ENCODE measurements at regions not wholly inside any gene's neighbourhood (a gene's known extent, or its start where the extent isn't known, plus 50 kb on each side); places are given as distances from the start of the nearest gene placed in this dataset.
"Not testable (repeated sequence)": the region's sequence is repeated elsewhere in the genome, so short reads cannot be mapped to it uniquely, and the experiment has no call there.

DNA sequence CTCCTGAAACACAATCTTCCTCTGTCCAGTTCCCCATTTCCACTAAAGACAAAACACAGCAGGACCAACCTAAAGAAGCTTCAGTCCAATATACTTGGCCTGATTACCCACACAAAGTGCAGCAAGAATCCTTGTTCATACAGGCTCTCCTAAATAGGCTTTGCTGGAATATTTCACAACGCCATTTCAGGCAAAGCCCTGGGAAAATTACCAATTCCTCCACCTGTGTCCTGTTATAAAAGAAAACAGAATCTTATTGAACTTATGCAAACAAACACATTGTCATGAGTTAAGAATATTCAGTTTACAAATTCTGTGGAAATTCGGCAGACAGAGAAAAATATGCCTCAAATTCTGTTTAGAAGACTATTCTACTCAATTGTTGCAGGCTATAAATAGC is 115.0 kb upstream of the NBPF11 start:
- not testable (repeated sequence) for TF ChIP-seq MEIS1 (CRISPR knock-in tag; IDR thresholded peaks at IDR 0.05; ENCODE audit: borderline replicate concordance); HDAC2 (CRISPR knock-in tag; IDR thresholded peaks at IDR 0.05); MED13 (CRISPR knock-in tag; IDR thresholded peaks at IDR 0.05); POLR2A (IDR thresholded peaks at IDR 0.05; ENCODE audit: insufficient read depth in 1 of 2, low read depth in 2 of 2, low read length in 2 of 2); RAD51 (IDR thresholded peaks at IDR 0.05; ENCODE audit: borderline replicate concordance); ZNF124 (CRISPR knock-in tag; IDR thresholded peaks at IDR 0.05); RFX5 (IDR thresholded peaks at IDR 0.05; ENCODE audit: low read depth, low read length); NR3C1 (CRISPR knock-in tag; IDR thresholded peaks at IDR 0.05); ZSCAN25 (CRISPR knock-in tag; IDR thresholded peaks at IDR 0.05)
- TF ChIP-seq, protein P1, sequence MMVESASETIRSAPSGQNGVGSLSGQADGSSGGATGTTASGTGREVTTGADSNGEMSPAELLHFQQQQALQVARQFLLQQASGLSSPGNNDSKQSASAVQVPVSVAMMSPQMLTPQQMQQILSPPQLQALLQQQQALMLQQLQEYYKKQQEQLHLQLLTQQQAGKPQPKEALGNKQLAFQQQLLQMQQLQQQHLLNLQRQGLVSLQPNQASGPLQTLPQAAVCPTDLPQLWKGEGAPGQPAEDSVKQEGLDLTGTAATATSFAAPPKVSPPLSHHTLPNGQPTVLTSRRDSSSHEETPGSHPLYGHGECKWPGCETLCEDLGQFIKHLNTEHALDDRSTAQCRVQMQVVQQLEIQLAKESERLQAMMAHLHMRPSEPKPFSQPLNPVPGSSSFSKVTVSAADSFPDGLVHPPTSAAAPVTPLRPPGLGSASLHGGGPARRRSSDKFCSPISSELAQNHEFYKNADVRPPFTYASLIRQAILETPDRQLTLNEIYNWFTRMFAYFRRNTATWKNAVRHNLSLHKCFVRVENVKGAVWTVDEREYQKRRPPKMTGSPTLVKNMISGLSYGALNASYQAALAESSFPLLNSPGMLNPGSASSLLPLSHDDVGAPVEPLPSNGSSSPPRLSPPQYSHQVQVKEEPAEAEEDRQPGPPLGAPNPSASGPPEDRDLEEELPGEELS (CRISPR knock-in tag; IDR thresholded peaks at IDR 0.05), result not testable (repeated sequence)
- TF ChIP-seq, protein P2, sequence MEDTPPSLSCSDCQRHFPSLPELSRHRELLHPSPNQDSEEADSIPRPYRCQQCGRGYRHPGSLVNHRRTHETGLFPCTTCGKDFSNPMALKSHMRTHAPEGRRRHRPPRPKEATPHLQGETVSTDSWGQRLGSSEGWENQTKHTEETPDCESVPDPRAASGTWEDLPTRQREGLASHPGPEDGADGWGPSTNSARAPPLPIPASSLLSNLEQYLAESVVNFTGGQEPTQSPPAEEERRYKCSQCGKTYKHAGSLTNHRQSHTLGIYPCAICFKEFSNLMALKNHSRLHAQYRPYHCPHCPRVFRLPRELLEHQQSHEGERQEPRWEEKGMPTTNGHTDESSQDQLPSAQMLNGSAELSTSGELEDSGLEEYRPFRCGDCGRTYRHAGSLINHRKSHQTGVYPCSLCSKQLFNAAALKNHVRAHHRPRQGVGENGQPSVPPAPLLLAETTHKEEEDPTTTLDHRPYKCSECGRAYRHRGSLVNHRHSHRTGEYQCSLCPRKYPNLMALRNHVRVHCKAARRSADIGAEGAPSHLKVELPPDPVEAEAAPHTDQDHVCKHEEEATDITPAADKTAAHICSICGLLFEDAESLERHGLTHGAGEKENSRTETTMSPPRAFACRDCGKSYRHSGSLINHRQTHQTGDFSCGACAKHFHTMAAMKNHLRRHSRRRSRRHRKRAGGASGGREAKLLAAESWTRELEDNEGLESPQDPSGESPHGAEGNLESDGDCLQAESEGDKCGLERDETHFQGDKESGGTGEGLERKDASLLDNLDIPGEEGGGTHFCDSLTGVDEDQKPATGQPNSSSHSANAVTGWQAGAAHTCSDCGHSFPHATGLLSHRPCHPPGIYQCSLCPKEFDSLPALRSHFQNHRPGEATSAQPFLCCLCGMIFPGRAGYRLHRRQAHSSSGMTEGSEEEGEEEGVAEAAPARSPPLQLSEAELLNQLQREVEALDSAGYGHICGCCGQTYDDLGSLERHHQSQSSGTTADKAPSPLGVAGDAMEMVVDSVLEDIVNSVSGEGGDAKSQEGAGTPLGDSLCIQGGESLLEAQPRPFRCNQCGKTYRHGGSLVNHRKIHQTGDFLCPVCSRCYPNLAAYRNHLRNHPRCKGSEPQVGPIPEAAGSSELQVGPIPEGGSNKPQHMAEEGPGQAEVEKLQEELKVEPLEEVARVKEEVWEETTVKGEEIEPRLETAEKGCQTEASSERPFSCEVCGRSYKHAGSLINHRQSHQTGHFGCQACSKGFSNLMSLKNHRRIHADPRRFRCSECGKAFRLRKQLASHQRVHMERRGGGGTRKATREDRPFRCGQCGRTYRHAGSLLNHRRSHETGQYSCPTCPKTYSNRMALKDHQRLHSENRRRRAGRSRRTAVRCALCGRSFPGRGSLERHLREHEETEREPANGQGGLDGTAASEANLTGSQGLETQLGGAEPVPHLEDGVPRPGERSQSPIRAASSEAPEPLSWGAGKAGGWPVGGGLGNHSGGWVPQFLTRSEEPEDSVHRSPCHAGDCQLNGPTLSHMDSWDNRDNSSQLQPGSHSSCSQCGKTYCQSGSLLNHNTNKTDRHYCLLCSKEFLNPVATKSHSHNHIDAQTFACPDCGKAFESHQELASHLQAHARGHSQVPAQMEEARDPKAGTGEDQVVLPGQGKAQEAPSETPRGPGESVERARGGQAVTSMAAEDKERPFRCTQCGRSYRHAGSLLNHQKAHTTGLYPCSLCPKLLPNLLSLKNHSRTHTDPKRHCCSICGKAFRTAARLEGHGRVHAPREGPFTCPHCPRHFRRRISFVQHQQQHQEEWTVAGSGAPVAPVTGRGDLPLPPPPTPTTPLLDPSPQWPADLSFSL (CRISPR knock-in tag; IDR thresholded peaks at IDR 0.05), result not testable (repeated sequence)
- TF ChIP-seq, protein P3, sequence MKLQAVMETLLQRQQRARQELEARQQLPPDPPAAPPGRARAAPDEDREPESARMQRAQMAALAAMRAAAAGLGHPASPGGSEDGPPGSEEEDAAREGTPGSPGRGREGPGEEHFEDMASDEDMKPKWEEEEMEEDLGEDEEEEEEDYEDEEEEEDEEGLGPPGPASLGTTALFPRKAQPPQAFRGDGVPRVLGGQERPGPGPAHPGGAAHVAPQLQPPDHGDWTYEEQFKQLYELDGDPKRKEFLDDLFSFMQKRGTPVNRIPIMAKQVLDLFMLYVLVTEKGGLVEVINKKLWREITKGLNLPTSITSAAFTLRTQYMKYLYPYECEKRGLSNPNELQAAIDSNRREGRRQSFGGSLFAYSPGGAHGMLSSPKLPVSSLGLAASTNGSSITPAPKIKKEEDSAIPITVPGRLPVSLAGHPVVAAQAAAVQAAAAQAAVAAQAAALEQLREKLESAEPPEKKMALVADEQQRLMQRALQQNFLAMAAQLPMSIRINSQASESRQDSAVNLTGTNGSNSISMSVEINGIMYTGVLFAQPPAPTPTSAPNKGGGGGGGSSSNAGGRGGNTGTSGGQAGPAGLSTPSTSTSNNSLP (IDR thresholded peaks at IDR 0.05; ENCODE audit: low read depth, low read length), result not testable (repeated sequence)
